Activated T-cell treated with anti-CD3 and anti-CD28 coated beads, Interleukin-2, amount 50 U/mL, for 4 hours (primary cell): ENCODE measurements at regions not wholly inside any gene's neighbourhood (a gene's known extent, or its start where the extent isn't known, plus 50 kb on each side); places are given as distances from the start of the nearest gene placed in this dataset.
A peak's percentile ranks its signal among the peaks of the same experiment; 100 is the strongest.

ENCODE experiments used
- ATAC-seq, 2 donors: fragments of 200-7000 bp; cut with Tn5 transposase; one replicate each; pipeline ENCODE4 v1.10.0; 2021
- DNase-seq: peaks from one replicate; pipeline ENCODE4 v3.0.0-alpha.2; 2020
- H3K27me3 Mint-ChIP-seq: one replicate; pipeline ENCODE4 v1.8.0; 2021; ENCODE audit warnings: low read depth, mixed read lengths
- H3K36me3 Mint-ChIP-seq: one replicate; pipeline ENCODE4 v1.8.0; 2022; ENCODE audit warnings: mixed read lengths; ENCODE audit not compliant: insufficient read depth
- H3K4me1 Mint-ChIP-seq: one replicate; pipeline ENCODE4 v1.8.0; 2021; ENCODE audit warnings: low read depth, mixed read lengths
- H3K4me3 Mint-ChIP-seq: one replicate; pipeline ENCODE4 v1.8.0; 2021; ENCODE audit warnings: mild to moderate bottlenecking, moderate library complexity, mixed read lengths
- H3K9me3 Mint-ChIP-seq: one replicate; pipeline ENCODE4 v1.8.0; 2021; ENCODE audit warnings: mixed read lengths

DNA sequence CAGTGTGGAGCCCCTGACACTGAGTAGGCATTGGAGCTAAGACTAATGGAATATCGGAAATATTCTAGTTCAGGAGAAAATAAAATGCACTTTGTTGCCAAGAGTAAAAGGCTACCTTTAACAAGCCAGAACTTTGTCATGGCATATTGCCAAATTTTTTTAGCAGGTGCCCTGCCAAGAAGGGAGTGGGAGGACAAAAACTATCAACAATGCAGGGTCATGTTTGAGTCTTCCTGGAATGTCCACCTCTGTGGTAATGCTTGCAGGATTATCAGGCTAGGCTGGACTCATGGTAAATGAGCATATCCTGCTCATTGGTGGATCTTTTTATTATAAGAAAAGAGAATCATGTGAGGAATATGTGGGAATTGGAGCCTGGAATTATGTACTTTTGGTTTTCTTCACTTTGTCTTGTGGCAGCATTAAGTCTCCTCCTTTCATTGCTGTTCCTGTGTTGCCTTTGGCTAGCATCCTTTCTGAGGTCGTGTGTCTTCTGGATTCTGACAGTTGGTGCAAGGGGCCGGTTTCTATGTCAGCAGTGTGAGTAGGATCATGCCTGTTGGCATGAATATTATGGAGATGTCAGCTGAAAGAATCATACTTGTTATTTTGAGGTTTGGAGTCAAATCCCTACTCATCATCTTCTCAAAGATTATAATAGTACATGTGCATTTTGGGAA lies 122.9 kb upstream of the SPRY2 start:
- no peak for ATAC-seq
- H3K4me1 Mint-ChIP-seq, result no peaks in the 10 kb centered on the region
- no peaks in the 10 kb centered on the region for H3K36me3 Mint-ChIP-seq
- no peak overlapping the region for H3K4me3 Mint-ChIP-seq
- no peaks in the 10 kb centered on the region for H3K27me3 Mint-ChIP-seq
- H3K9me3 Mint-ChIP-seq, result peaks cover 8% of the 10 kb centered on the region
- DNase-seq, result no peak

DNA sequence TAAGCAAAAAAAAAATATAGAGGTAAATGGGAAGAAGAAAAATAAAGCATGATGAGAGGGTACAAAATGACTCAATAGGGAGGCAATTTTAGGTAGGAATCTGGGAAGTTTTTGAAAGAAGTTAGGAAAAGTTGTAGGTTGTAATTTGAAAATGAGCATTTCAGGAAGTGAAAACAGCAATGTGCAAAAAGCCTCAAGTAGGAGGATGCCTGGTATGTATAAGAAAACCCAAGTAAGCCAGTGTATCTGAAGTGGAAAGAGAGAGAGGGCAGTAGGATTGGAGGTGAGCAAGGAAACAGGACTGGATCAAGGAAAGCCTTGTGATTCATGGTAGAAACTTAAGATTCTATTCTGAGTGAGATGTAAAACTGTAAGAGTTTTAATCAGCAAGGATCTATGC lies 121.6 kb upstream of the SPRY2 start:
- no peaks in the 10 kb centered on the region for H3K4me1 Mint-ChIP-seq
- H3K4me3 Mint-ChIP-seq, result no peak overlapping the region
- H3K36me3 Mint-ChIP-seq, result no peaks in the 10 kb centered on the region
- ATAC-seq, result no peak
- no peaks in the 10 kb centered on the region for H3K27me3 Mint-ChIP-seq
- H3K9me3 Mint-ChIP-seq, result no peaks in the 10 kb centered on the region
- no peak for DNase-seq

DNA sequence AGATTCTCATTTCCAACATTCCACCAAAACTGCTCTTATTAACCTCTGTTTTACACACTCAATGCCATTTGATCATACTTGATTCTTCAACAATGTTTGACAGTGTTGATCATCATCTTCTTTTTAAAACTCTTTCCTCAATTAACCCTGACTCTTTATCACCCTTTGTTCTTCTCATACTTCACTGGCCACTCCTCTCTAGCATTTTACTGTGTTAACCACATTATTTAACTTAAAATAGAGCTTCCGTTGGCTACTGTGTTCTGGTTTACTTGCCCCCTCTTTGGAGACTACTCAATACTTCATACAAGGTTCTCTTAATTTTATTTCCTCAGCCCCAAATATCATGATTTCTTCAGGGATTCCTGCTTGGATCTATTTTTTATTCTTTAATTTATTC lies 121.1 kb upstream of the SPRY2 start:
- H3K9me3 Mint-ChIP-seq, result no peaks in the 10 kb centered on the region
- H3K27me3 Mint-ChIP-seq, result no peaks in the 10 kb centered on the region
- H3K4me3 Mint-ChIP-seq, result no peak overlapping the region
- DNase-seq (no peak), ATAC-seq (no peak)
- H3K4me1 Mint-ChIP-seq, result no peaks in the 10 kb centered on the region
- H3K36me3 Mint-ChIP-seq, result no peaks in the 10 kb centered on the region

DNA sequence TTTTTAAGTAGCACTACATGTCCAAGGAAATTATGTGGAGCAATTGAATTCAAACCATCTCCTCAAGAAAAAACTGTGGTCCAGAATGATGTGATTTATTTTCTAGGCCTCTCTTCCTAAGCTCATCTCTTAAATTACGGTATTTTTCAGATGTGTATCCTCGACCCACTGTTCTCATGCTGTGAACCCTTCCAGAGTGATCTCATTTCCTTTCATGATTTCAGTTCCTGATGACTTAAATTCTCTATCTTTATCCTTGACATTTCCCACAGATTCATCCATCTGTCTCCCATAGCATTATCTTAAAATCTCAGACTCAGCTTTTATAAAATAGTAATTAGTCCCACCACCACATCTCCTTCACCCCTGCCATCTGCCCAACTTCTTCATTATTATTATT lies 117.6 kb upstream of the SPRY2 start:
- H3K4me3 Mint-ChIP-seq, result no peak overlapping the region
- H3K27me3 Mint-ChIP-seq, result no peaks in the 10 kb centered on the region
- peaks cover 3% of the 10 kb centered on the region for H3K4me1 Mint-ChIP-seq
- ATAC-seq (no peak), DNase-seq (no peak)
- no peaks in the 10 kb centered on the region for H3K36me3 Mint-ChIP-seq
- H3K9me3 Mint-ChIP-seq, result peaks cover 4% of the 10 kb centered on the region

DNA sequence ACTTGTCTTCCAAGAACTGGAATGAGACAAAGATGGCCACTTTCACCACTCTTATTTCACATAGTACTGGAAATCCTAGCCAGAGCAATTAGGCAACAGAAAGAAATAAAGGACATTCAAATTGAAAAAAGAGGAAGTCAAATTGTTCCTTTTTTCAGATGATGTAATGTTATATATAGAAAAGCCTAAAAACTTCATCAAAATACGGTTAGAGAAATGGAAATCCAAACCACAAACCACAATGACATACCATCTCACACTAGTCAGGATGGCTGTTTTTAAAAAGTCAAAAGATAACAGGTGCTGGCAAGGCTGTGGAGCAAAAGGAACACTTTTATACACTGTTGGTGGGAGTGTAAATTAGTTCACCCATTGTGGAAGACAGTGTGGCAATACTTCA lies 113.3 kb upstream of the SPRY2 start:
- no peak for ATAC-seq
- no peak for DNase-seq
- Mint-ChIP-seq H3K27me3 (no peaks in the 10 kb centered on the region), H3K36me3 (no peaks in the 10 kb centered on the region), H3K4me1 (peaks cover 4% of the 10 kb centered on the region), H3K4me3 (no peak overlapping the region), H3K9me3 (peaks cover 8% of the 10 kb centered on the region)

DNA sequence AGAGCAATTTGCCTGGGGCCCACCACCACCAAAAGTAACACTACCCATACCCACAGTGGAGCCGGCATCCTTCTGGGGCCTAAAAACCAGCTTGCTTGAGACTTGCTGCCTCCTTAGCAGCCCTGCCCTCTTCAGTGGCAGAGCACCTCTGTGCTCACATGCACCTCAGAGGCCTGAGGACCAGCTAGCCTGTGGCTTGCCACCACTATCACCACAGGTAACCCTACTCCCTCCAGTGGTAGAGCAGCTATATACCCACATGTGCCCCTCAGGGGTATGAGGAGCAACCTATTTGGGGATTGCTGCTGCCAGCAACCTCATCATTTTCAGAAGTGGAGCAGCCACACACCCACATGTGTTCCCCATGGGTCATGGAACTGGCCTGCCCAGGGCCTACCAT lies 111.4 kb upstream of the SPRY2 start:
- no peak for ATAC-seq
- Mint-ChIP-seq H3K27me3 (no peaks in the 10 kb centered on the region), H3K4me1 (peaks cover 4% of the 10 kb centered on the region), H3K9me3 (peaks cover 8% of the 10 kb centered on the region), H3K36me3 (no peaks in the 10 kb centered on the region), H3K4me3 (no peak overlapping the region)
- no peak for DNase-seq

DNA sequence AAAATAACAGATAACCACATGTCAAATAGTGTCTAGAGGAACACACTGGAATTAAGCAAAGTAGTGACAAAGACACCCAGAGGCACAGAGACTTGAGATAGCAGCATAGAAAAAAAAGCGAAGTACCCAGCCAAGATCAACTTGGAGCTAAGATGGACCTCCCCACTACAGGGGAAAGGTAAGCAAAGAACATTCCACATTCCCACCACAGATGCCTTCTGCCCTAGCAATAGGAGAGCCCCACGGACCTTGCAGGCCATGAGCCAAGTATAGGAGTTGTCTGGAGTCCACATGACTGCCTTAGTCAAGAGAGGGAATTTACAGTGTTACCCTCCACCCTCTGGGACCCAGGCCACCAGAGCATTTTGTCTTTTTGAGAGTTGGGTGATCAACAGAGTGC lies 110.7 kb upstream of the SPRY2 start:
- no peak for DNase-seq
- Mint-ChIP-seq H3K4me1 (peaks cover 4% of the 10 kb centered on the region), H3K9me3 (peaks cover 8% of the 10 kb centered on the region), H3K4me3 (no peak overlapping the region), H3K27me3 (no peaks in the 10 kb centered on the region), H3K36me3 (no peaks in the 10 kb centered on the region)
- ATAC-seq, result no peak

DNA sequence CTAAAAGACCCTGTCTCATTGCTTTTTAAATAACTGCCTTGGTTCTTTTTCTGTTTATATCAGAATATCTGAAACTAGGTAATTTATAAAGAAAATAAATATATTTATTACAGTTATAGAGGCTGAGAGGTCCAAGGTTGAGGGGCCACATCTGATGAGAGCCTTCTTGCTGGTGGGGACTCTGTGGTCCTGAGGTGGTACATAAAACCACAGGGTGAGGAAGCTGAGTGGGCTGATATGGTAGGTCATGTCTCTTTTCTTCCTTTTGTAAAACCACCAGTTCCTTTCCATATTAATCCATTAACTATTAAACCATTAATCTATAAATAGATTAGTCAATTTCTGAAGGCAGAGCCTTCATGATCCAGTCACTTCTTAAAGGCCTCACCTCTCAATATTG lies 109.5 kb upstream of the SPRY2 start:
- Mint-ChIP-seq H3K4me1 (peaks cover 4% of the 10 kb centered on the region), H3K27me3 (no peaks in the 10 kb centered on the region), H3K4me3 (no peak overlapping the region), H3K36me3 (no peaks in the 10 kb centered on the region), H3K9me3 (peaks cover 8% of the 10 kb centered on the region)
- no peak for ATAC-seq
- DNase-seq, result no peak

DNA sequence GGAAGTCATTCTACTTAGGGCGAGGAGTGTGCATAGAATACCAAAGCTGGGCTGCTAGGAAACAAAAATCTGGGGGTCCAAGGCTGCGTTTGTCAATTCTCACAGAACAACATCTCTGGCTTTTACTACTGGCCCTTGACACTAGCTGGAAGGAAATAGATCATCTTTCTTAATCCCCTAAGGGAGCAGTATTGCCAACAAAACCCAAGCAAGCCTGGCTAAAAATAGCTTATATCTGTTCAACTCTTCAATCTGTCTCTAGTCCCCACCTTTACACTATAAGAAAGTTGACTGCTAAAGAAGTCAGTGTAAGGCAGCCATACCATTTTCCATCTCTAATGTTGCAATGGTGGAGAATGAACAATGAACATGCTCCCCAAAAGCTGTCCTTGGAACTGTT lies 107.8 kb upstream of the SPRY2 start:
- H3K4me1 Mint-ChIP-seq, result peaks cover 3% of the 10 kb centered on the region
- no peaks in the 10 kb centered on the region for H3K36me3 Mint-ChIP-seq
- DNase-seq, result no peak
- peaks cover 4% of the 10 kb centered on the region for H3K9me3 Mint-ChIP-seq
- ATAC-seq, result no peak
- H3K4me3 Mint-ChIP-seq, result no peak overlapping the region
- no peaks in the 10 kb centered on the region for H3K27me3 Mint-ChIP-seq

DNA sequence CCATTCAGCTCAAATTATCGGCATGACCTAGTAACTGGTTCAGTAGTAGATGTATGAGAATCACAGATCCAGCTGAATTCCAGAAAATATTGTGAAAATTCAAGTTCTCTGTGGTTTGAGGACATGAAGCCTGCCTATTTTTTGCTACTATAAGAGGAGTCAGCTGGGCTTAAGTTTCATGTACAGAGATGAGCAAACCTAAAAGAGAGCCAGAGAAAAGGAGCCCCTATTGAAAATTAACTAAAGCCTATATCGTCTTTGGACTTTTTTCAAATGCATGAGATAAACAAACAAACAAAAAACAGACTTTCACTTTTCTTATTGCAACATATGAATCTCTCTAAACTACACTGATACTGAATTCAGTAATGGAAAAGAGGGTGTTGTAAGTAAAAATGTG lies 106.8 kb upstream of the SPRY2 start:
- no peaks in the 10 kb centered on the region for H3K9me3 Mint-ChIP-seq
- ATAC-seq (no peak), DNase-seq (no peak)
- H3K27me3 Mint-ChIP-seq, result no peaks in the 10 kb centered on the region
- H3K4me1 Mint-ChIP-seq, result peaks cover 3% of the 10 kb centered on the region
- no peaks in the 10 kb centered on the region for H3K36me3 Mint-ChIP-seq
- H3K4me3 Mint-ChIP-seq, result no peak overlapping the region

DNA sequence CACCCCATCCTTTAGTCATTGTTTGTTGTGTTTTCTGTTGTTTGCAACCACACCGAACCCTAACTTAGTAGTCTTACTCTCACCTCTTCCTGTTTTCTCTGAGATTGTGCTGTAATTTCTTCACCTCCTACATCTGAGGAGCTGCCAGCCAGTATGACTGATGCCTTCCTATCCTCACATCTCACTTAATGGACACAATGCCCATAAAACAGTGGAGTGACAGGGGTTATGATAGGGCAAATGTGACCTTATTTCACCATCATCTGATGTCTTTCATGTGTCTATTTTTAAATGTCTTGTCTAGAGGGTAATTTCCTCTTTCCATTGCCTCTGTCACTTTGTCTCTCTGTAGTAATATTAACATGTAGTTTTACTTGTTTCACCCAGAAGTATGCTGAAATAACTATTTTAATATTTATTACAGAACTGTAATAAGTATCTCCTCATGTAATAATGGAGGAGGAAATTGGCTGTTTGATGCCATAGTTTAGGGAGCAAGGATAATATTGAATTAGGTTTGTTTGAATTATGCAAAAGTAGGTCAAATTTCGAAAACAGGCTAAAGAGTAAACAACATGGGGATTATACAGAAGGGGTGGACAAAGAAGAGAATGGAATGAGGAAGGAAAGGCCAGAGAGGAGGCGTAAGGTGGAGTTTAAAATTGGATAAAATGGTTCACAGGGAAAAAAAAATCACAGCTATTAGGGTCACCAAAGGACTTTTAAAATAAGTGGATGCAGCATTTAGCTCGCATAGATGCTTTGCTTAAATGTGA lies 103.5 kb upstream of the SPRY2 start:
- Mint-ChIP-seq H3K4me3 (no peak overlapping the region), H3K4me1 (peaks cover 3% of the 10 kb centered on the region), H3K9me3 (peaks cover 4% of the 10 kb centered on the region), H3K36me3 (no peaks in the 10 kb centered on the region), H3K27me3 (no peaks in the 10 kb centered on the region)
- peak in 1 of 2 donors; percentile 38 for ATAC-seq
- no peak for DNase-seq

DNA sequence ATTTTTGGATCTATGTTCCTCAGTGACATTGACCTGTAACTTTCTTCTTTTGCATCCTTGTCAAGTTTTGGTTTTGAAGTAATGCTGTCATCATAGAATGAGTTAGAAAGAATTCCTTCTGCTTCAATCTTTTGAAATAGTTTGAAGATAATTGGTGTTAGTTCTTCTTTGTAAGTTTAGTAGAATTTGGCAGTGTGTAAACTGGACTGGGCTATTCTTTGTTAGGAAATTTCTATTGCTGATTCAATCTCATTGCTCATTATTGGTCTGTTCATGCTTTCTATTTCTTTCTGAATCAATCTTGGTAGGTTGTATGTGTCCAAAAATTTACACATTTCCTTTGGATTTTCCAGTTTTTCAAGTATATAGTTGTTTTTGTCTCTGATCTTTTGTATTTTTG lies 101.7 kb upstream of the SPRY2 start:
- peaks cover 3% of the 10 kb centered on the region for H3K4me1 Mint-ChIP-seq
- no peaks in the 10 kb centered on the region for H3K27me3 Mint-ChIP-seq
- DNase-seq (no peak), ATAC-seq (no peak)
- no peak overlapping the region for H3K4me3 Mint-ChIP-seq
- peaks cover 4% of the 10 kb centered on the region for H3K9me3 Mint-ChIP-seq
- H3K36me3 Mint-ChIP-seq, result no peaks in the 10 kb centered on the region

DNA sequence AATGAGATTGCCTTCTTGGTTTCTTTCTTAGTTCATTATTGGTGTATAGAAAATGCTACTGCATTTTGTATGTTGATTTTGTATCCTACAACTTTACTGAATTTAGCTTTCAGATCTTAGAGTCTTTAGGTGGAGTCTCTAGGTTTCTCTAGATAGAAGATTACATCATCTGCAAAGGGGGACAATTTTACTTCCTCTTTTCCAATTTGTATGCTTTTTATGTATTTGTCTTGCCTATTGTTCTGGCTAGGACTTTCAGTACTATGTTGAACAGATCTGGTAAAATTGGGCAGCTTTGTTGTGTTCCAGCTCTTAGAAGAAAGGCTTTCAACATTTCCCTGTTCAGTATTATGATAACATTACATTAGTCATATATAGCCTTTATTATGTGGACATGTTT lies 101.0 kb upstream of the SPRY2 start:
- H3K27me3 Mint-ChIP-seq, result no peaks in the 10 kb centered on the region
- H3K4me3 Mint-ChIP-seq, result no peak overlapping the region
- H3K4me1 Mint-ChIP-seq, result peaks cover 3% of the 10 kb centered on the region
- DNase-seq, result no peak
- no peaks in the 10 kb centered on the region for H3K36me3 Mint-ChIP-seq
- no peak for ATAC-seq
- H3K9me3 Mint-ChIP-seq, result peaks cover 4% of the 10 kb centered on the region

DNA sequence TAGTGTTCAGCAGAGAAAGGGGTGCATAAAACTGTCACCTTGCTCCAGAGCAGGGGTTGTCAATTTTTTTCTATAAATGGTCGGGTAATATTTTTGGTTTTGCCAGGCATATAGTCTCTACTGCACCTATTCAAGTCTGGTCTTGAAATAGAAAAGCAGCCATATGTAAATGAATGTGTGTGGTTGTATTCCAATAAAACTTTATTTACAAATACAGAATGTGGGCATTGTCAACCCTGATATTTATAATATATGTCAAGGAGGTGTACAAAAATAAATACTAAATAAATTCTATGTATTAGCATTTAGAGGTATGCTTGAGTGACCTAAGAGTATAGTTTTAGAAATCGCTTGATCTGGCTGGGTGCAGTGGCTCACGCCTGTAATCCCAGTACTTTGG lies 97.6 kb upstream of the SPRY2 start:
- H3K27me3 Mint-ChIP-seq, result no peaks in the 10 kb centered on the region
- peaks cover 4% of the 10 kb centered on the region for H3K9me3 Mint-ChIP-seq
- no peaks in the 10 kb centered on the region for H3K36me3 Mint-ChIP-seq
- DNase-seq (no peak), ATAC-seq (no peak)
- no peak overlapping the region for H3K4me3 Mint-ChIP-seq
- H3K4me1 Mint-ChIP-seq, result peaks cover 1% of the 10 kb centered on the region

DNA sequence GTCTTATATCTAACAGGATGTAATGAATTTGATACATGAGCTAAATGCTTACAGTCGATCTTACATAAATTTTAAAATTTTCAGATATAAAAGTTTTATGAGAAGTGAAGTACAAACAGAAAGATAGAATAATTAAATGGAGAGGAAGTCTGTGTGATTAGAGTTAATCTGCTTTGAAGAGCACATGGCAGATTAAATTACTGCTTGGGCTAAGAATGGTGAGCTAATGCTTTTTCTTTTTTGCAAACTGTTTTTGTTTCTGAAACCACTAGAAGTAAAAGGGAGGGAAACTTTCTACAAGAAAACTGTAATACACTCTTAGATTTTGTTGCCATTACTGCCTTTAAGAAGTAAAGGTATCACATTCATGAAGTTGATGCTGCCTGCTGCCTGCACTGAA lies 96.3 kb upstream of the SPRY2 start:
- ATAC-seq (no peak), DNase-seq (no peak)
- Mint-ChIP-seq H3K27me3 (no peaks in the 10 kb centered on the region), H3K4me1 (peaks cover 1% of the 10 kb centered on the region), H3K9me3 (peaks cover 8% of the 10 kb centered on the region), H3K36me3 (no peaks in the 10 kb centered on the region), H3K4me3 (no peak overlapping the region)
